HL-60 (cell line): ENCODE measurements at regions not wholly inside any gene's neighbourhood (a gene's known extent, or its start where the extent isn't known, plus 50 kb on each side); places are given as distances from the start of the nearest gene placed in this dataset.

Source experiments
- DNase-seq, 2 experiments: peaks; one replicate each; pipeline ENCODE4 v3.0.0-alpha.2; 2010 to 2020; ENCODE audit warnings: low read depth in 1 of 2, low spot score in 1 of 2
- H3K27ac ChIP-seq: fragments of 250-450 bp; sonication (Bioruptor Pico); replicated peaks from 2 replicates; pipeline ENCODE4 v1.5.1; 2020; ENCODE audit warnings: mild to moderate bottlenecking, moderate library complexity
- H3K27me3 ChIP-seq: fragments of 250-450 bp; sonication (Bioruptor Pico); 2 replicates; pipeline ENCODE4 v1.5.1; 2021; ENCODE audit warnings: mild to moderate bottlenecking, moderate library complexity; ENCODE audit not compliant: insufficient read depth, poor library complexity, severe bottlenecking
- H3K4me3 ChIP-seq: replicated peaks from 2 replicates; pipeline ENCODE4 v1.5.1; 2011; ENCODE audit warnings: mild to moderate bottlenecking, control low read depth, low read length; ENCODE audit not compliant: insufficient read depth
- CTCF ChIP-seq: IDR thresholded peaks from one replicate; pipeline ENCODE4 v1.5.1; 2011; ENCODE audit warnings: low read length, control low read depth, inconsistent platforms; ENCODE audit not compliant: insufficient read depth
- GABPA ChIP-seq: IDR thresholded peaks from 2 replicates; pipeline ENCODE4 v1.6.1; 2012; ENCODE audit warnings: low read depth
- POLR2AphosphoS5 ChIP-seq: IDR thresholded peaks from 2 replicates; pipeline ENCODE4 v1.6.1; 2012; ENCODE audit warnings: low read depth
- REST ChIP-seq: IDR thresholded peaks from 2 replicates; pipeline ENCODE4 v1.6.1; 2012; ENCODE audit warnings: low read depth; ENCODE audit not compliant: insufficient replicate concordance
- SPI1 ChIP-seq: IDR thresholded peaks from 2 replicates; pipeline ENCODE4 v1.6.1; 2012; ENCODE audit warnings: low read depth, mild to moderate bottlenecking, borderline replicate concordance

GRCh38 chr4:8697826-8698225, 105.3 kb downstream of the CPZ start:
- no peak overlapping the region for H3K4me3 ChIP-seq
- TF ChIP-seq GABPA (no peak), POLR2AphosphoS5 (no peak)
- H3K27me3 ChIP-seq, result no peaks in the 10 kb centered on the region
- H3K27ac ChIP-seq, result no peak overlapping the region
- no peak for DNase-seq

GRCh38 chr4:8696369-8697127, 104.0 kb downstream of the CPZ start:
- TF ChIP-seq REST, result no peak
- TF ChIP-seq SPI1, result no peak
- TF ChIP-seq CTCF, result no peak
- no peak for TF ChIP-seq POLR2AphosphoS5
- no peak for TF ChIP-seq GABPA
- Histone ChIP-seq H3K27ac (no peak overlapping the region), H3K4me3 (no peak overlapping the region), H3K27me3 (no peaks in the 10 kb centered on the region)
- DNase-seq, result no peak

GRCh38 chr4:8695237-8696219, 103.0 kb downstream of the CPZ start:
- no peak for DNase-seq
- Histone ChIP-seq H3K27me3 (no peaks in the 10 kb centered on the region), H3K4me3 (no peak overlapping the region), H3K27ac (no peak overlapping the region)
- no peak for TF ChIP-seq GABPA
- TF ChIP-seq SPI1, result no peak
- no peak for TF ChIP-seq POLR2AphosphoS5
- TF ChIP-seq CTCF, result no peak
- TF ChIP-seq REST, result no peak

GRCh38 chr4:8694651-8695151, 102.1 kb downstream of the CPZ start:
- no peak for DNase-seq
- TF ChIP-seq SPI1, result no peak
- no peak for TF ChIP-seq GABPA
- no peak for TF ChIP-seq REST
- TF ChIP-seq POLR2AphosphoS5, result no peak
- H3K4me3 ChIP-seq, result no peak overlapping the region
- H3K27ac ChIP-seq, result no peak overlapping the region
- no peaks in the 10 kb centered on the region for H3K27me3 ChIP-seq
